GM12865 (cell line): ENCODE measurements at regions not wholly inside any gene's neighbourhood (a gene's known extent, or its start where the extent isn't known, plus 50 kb on each side); places are given as distances from the start of the nearest gene placed in this dataset.
"Not testable (repeated sequence)": the region's sequence is repeated elsewhere in the genome, so short reads cannot be mapped to it uniquely, and the experiment has no call there.

Experiments
- DNase-seq: peaks from one replicate; pipeline ENCODE4 v3.0.0; 2010; ENCODE audit warnings: low read depth
- H3K4me3 ChIP-seq: 2 replicates; pipeline ENCODE4 v1.5.1; 2011; ENCODE audit warnings: mild to moderate bottlenecking, low read depth, low read length, control low read depth
- TF ChIP-seq, protein P1 (sequence below): IDR thresholded peaks from 2 replicates; pipeline ENCODE4 v1.5.1; 2011; ENCODE audit warnings: low read length, control low read depth, low read depth, inconsistent platforms; ENCODE audit not compliant: insufficient read depth; ENCODE audit errors: missing control alignments

DNA sequence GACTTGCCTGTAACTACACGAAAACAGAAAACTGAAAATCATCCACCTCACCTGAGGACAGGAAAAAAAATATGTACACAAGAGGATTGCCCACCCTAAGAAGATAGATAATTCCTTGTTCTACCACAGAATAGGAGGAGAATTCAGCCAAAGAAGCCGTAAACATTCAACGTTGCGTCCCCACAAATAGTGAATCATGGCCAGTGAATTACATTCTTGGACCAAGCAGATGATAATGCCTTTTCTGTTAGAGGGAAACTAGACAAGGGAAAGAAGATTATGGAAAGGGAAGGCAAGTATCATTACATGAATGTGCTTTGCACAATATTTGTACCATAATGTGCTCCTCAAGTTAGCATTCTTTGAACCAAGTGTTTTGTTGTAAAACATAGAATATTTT is 95.5 kb upstream of the C1QTNF7 start:
- TF ChIP-seq, protein P1, sequence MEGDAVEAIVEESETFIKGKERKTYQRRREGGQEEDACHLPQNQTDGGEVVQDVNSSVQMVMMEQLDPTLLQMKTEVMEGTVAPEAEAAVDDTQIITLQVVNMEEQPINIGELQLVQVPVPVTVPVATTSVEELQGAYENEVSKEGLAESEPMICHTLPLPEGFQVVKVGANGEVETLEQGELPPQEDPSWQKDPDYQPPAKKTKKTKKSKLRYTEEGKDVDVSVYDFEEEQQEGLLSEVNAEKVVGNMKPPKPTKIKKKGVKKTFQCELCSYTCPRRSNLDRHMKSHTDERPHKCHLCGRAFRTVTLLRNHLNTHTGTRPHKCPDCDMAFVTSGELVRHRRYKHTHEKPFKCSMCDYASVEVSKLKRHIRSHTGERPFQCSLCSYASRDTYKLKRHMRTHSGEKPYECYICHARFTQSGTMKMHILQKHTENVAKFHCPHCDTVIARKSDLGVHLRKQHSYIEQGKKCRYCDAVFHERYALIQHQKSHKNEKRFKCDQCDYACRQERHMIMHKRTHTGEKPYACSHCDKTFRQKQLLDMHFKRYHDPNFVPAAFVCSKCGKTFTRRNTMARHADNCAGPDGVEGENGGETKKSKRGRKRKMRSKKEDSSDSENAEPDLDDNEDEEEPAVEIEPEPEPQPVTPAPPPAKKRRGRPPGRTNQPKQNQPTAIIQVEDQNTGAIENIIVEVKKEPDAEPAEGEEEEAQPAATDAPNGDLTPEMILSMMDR, result no peak

DNA sequence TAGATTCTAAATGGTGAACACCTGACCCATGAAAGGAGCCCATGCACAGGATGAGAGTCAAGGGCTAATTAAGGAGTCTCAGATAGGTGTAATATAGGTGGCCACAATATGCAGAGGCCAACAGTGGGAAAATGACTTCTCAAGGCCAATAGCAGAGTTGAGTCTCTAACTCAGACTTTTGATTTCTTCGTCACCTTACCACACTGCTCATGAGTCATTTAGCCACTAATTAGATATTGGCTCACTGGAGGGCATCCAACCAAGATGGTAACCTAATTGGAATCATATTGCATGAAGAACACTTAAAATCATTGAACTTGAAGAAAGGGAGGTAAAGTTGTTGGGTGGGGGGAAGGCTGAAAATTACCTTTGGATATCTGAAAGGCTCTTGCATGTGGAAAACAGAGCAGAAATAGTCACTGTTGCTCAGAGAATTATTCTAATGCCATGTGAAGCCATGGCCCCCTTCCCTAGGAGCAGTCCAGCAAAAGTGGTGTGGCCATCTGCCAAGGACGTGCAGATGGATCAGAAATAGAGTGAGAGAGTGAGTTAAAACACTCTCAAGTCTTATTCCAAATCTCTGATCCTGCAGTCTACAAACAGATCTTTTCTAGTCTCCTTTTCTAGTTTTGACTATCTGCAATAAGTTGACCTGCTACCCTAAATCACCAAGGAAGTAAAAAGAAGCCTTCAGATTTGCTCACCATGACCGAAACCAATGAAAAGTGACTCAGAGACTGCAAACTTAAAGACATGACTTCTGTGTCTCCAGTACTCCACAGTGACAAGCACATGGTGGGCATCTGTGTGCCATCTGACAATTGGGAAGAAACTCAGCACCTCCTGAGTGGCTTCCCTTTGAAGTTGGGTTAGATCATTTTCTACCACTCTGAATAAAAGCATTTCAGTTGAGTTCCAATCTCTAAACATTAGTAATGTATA is 93.9 kb upstream of the C1QTNF7 start:
- no peak for DNase-seq
- TF ChIP-seq, protein P1, result no peak
- no peak overlapping the region for H3K4me3 ChIP-seq

More for the DNA sequence above, 95.5 kb upstream of the C1QTNF7 start:
- no peak overlapping the region for H3K4me3 ChIP-seq
- no peak for DNase-seq

DNA sequence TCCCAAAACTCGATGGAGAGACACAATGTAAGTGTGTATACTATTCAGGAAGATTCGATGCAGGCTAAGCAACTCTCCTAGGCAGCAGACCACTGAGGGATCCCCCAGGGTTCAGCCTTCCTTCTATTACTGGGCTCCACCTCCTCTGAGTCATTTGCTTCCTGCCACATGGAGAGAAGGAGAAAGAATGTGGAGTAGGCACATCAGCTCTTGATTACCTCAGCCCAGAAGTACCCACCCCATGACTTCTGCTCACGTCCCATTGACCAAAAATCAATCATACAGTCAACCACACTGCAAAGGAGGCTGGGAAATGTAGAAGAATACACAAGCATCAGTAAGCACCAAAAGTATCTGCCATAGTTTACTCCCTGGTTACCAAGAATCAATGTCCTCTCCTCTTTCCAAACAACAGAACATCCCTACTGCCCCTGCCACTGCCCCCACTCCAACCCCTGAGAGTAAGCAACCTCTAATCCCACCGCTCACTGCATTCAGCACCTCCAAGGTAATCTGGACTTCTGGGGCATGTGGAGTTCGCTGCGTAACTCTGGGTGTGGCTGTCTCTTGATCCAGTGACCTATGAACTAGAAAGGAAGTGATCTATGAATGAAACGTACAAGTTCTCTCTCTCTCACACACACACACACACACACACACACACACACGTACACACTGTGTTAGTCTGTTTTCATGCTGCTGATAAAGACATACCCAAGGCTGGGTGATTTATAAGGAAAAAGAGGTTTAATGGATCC is 91.2 kb upstream of the C1QTNF7 start:
- TF ChIP-seq, protein P1, result no peak
- no peak overlapping the region for H3K4me3 ChIP-seq
- no peak for DNase-seq

DNA sequence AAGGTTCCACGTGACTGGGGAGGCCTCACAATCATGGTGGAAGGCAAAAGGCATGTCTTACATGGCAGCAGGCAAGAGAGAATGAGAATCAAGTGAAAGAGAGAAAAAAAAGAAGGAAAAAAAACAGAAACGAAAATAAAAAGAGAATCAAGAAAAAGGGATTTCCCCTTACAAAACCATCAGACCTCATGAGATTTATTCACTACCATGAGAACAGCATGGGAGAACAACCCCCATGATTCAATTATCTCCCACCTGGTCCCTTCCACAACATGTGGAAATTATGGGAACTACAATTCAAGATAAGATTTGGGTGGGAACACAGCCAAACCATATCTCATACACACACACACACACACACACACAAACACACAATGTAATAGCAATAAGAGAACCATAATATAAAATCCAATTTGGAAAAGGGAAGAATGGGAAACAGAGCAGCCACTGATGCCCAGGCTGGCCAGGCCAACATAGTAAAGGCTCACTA is 90.6 kb upstream of the C1QTNF7 start:
- not testable (repeated sequence) for H3K4me3 ChIP-seq, DNase-seq

DNA sequence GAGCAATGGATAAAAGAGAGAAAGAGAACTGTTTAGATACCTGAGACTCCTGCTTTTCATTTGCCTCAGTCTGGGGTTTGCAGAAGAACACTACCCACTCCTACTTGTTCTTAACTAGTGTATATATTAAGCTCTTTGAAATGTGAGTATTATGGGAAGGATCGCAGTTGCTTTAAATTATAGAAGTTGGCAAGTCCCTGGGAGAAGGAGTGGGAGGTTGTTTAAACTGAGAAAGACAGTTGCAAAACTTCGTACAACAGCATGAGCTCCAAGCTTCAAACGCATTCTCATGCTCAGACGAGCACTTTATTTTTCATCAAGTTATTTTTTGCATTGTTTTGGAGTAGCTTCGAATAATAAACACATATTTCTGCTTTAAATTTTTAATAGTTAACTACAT is 88.1 kb upstream of the C1QTNF7 start:
- TF ChIP-seq, protein P1, result no peak
- no peak overlapping the region for H3K4me3 ChIP-seq
- DNase-seq, result no peak

DNA sequence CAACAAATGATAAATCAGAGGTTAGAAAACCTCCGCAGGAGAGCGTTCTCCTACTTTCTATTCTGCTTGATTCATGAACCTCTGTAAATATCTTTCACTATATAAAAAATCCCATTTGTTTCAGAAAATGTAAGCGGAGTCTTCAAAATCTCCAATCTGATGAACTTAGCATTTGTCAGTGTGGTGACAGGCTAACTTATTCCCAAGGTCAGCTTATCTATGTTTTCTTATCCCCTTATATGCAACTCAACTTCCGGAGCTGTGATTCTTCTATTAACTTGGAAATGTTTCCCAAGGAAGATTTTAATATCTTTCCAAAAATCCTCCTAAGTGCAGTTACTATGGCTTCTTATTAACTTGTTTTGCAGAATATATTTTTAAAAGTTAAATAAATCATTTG is 87.5 kb upstream of the C1QTNF7 start:
- TF ChIP-seq, protein P1, result no peak
- H3K4me3 ChIP-seq, result no peak overlapping the region
- DNase-seq, result no peak
